ENCODE measurements at regions not wholly inside any gene's neighbourhood (a gene's known extent, or its start where the extent isn't known, plus 50 kb on each side); places are given as distances from the start of the nearest gene placed in this dataset.

DNA sequence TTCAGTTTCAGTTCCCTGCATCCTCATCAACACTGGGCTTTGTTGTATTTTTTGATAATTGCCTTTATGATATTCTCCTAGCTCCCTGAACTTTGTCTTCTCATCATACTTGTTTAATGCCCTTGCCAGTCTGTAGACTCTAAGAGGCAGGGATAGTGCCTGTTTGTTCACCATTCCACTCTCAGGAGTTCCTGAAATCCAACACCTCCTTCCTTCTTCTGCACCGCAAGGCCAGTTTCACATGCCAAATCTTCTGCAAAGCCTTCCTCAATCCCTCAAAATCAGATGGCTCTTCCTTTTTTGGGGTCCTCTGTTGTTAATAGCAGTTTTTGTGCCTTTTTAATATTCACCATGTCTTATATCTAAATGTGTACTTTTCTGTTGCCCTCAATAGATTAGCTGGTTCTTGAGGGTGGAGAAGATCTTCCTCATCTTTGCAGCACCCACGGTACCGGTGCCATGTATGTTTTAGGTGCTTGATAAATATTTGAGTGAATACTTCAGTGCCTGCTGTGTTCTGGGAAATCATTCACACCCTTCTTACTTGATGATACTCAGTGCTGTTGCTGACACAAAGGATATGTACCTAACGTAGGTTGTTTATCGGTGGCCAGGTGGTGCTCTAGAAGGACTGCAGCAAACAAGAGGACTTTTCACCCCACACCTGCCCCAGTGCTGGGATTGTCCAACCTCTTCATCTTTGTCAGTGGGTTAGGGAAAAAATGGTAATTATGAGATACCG is 85.3 kb upstream of the LIMCH1 start:
- DNase-seq (ENCODE audit: low read depth in 1 of 2, low spot score in 2 of 2), result no peak
- no peak overlapping the region for H3K27ac ChIP-seq
- no peak overlapping the region for H3K4me3 ChIP-seq
- H3K4me1 ChIP-seq (replicated peaks), result peaks cover 10% of the 10 kb centered on the region
- H3K27me3 ChIP-seq (replicated peaks), result no peaks in the 10 kb centered on the region
- H3K36me3 ChIP-seq, result no peaks in the 10 kb centered on the region
- H3K9me3 ChIP-seq (replicated peaks), result no peaks in the 10 kb centered on the region

DNA sequence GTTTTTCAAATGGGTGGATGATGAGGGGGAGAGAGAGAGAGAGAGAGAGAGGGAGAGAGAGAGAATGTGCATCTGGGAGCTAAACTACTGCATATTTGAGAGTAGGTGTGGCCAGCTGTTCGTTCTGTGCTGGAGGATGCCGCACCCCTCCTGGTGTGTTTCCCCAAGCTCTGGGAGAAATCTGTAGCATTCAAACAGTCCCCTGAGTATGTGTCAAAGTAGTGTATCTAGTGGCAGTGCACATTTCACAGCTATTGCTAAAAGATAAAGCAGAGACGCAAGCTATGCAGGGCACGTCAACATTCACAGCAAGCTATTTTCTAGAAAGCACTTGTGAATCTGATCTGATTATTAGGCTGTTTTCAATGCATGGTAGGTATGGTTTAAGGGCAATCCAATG is 83.5 kb upstream of the LIMCH1 start:
- H3K27ac ChIP-seq, result no peak overlapping the region
- no peak for DNase-seq (ENCODE audit: low read depth in 1 of 2, low spot score in 2 of 2)
- no peaks in the 10 kb centered on the region for H3K9me3 ChIP-seq (replicated peaks)
- peaks cover 10% of the 10 kb centered on the region for H3K4me1 ChIP-seq (replicated peaks)
- H3K36me3 ChIP-seq, result no peaks in the 10 kb centered on the region
- H3K27me3 ChIP-seq (replicated peaks), result no peaks in the 10 kb centered on the region
- H3K4me3 ChIP-seq, result no peak overlapping the region

DNA sequence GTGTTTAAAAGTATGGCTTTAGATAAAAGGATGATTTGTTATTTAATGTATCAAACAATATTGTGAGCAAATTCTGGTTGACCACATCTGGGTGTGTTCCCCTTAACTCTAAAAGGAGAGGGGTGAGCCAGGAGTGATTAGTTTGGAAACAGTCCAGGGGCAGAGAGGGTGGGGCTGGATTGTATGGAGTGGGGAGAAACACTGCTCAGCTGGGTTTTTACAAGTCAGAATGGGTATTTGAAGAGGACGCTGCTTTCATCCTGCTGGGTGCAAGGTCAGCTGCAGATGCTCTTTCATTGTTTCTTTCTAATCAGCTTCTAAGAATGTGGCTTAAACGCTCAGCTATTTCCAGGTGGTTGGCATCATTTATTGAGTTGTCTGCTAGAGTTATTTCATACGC is 82.8 kb upstream of the LIMCH1 start:
- Histone ChIP-seq H3K27ac (no peak overlapping the region), H3K4me1 (replicated peaks) (peaks cover 10% of the 10 kb centered on the region), H3K27me3 (replicated peaks) (no peaks in the 10 kb centered on the region), H3K4me3 (no peak overlapping the region), H3K36me3 (no peaks in the 10 kb centered on the region), H3K9me3 (replicated peaks) (no peaks in the 10 kb centered on the region)
- DNase-seq (ENCODE audit: low read depth in 1 of 2, low spot score in 2 of 2), result no peak

DNA sequence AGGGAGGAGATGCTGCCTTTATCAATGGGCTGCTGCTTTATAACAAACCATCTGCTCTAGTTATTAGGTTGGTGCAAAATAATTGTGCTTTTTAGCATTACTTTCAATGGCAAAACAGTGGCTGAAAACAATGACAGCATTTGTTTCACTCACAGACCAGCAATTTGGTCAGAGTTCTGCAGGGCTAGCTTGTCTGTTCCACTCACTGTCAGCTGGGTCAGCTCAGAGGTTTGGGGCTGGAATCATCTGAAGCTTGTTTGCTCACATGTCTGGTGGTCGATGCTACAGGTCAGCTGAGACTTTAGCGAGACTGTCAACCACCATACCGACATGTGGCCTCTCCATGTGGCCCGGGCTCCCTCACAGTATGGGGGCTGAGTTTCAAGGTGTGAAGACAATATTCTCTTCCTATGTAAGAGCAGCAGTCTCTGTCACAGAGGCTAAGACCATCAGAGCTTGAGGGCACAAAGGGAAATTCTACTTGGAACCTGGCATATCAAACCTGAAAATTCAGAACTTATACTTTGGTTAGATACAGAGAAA is 81.3 kb upstream of the LIMCH1 start:
- H3K27ac ChIP-seq, result no peak overlapping the region
- H3K27me3 ChIP-seq (replicated peaks), result no peaks in the 10 kb centered on the region
- H3K36me3 ChIP-seq, result no peaks in the 10 kb centered on the region
- H3K4me3 ChIP-seq, result no peak overlapping the region
- DNase-seq (ENCODE audit: low read depth in 1 of 2, low spot score in 2 of 2), result no peak
- peaks cover 10% of the 10 kb centered on the region for H3K4me1 ChIP-seq (replicated peaks)
- H3K9me3 ChIP-seq (replicated peaks), result no peaks in the 10 kb centered on the region

DNA sequence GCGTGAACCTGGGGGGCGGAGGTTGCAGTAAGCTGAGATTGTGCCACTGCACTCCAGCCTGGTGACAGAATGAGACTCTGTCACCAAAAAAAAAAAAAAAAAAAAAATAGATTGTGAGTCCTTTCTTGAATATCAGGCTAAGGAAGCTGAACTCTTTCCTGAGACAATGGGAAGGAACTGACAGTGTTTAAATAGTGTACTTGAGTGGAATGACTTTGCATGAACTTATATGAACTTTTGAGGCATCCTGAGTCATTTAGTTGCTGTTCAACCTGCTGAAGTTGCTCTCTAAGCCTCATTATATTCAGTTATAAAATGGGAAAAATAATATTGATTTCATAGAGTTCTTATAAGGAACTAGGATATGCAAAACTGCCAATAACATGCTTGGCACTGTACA is 79.3 kb upstream of the LIMCH1 start:
- Histone ChIP-seq H3K4me1 (replicated peaks) (peaks cover 10% of the 10 kb centered on the region), H3K9me3 (replicated peaks) (no peaks in the 10 kb centered on the region), H3K27me3 (replicated peaks) (no peaks in the 10 kb centered on the region), H3K27ac (no peak overlapping the region), H3K4me3 (no peak overlapping the region), H3K36me3 (no peaks in the 10 kb centered on the region)
- DNase-seq (ENCODE audit: low read depth in 1 of 2, low spot score in 2 of 2), result no peak

DNA sequence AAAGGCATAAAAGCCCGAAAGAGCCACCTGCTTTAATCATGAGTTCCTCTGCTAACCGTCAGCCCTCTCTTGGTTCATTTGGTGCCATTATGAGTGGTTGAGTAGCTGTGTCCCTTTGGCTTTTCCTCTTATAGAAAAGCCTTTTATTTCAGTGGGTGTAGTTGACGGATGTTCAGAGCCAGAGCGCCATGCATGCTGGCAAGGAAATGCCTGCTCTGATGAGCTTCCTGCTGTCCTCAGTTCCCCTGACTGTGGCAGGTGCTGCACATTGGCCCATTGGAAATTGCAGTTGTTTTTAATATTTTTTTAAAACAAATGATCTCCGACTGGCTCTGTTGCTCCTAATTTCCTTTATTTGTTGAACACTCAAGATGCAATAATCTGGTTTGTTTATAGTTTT is 77.3 kb upstream of the LIMCH1 start:
- Histone ChIP-seq H3K9me3 (replicated peaks) (no peaks in the 10 kb centered on the region), H3K27ac (no peak overlapping the region), H3K4me3 (no peak overlapping the region), H3K27me3 (replicated peaks) (no peaks in the 10 kb centered on the region), H3K36me3 (no peaks in the 10 kb centered on the region), H3K4me1 (replicated peaks) (peaks cover 3% of the 10 kb centered on the region)
- no peak for DNase-seq (ENCODE audit: low read depth in 1 of 2, low spot score in 2 of 2)

DNA sequence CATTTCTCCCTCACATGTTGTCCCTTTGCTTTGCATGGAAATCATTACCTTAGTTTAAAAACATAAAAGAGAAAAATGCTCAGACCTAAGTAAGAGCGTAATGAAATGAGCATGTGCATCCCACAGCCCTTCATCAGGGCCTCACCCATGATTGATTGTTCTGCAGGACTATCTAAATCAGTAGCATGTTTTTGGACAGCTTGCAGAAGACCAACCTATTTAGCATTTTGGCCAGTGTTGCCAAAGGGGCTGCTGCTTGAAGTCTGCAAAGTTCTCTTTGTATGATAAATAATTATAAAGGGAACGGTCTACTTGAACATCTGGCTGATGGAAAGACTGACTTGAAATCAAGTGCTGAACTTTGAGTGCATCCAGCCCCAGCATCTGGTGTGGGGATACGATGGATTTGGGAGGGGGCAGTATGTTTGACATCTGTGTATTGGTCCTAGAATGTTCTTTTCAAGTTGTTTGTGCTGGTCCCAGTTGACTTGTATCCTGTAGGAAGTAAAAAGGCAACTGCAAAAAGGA is 76.1 kb upstream of the LIMCH1 start:
- no peaks in the 10 kb centered on the region for H3K36me3 ChIP-seq

DNA sequence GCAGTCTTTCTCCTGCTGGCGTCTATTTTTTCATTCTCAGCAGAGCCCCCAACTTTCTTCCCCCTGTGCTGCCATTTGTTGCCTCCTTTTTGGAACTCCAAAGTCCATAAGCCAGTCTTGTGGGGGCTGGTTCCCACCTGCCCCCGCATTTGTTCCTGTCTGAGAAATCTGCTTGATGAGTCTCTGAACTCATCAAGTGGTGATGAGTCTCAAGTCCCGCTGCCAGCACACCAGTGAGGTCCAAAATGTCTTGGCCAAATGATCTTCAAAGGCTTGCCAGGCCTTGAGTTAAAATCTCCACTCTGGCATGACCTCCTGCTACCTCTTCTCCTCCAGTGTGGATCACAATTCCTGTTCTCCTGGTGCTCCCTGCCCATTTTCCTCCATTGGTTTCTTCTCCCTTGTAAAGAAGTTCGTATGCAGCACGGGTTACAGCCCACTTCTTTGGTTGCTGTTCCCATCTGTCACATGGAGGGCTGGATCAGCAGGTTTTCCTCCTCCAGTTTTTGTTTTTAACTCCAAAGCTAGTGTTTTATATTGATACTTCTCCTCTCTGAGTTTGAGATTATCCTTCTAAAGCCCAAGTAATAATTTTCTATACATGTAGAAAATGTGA is 72.7 kb upstream of the LIMCH1 start:
- Histone ChIP-seq H3K4me3 (no peak overlapping the region), H3K4me1 (replicated peaks) (no peaks in the 10 kb centered on the region), H3K27ac (no peak overlapping the region), H3K9me3 (replicated peaks) (no peaks in the 10 kb centered on the region), H3K27me3 (replicated peaks) (no peaks in the 10 kb centered on the region), H3K36me3 (no peaks in the 10 kb centered on the region)
- DNase-seq (ENCODE audit: low read depth in 1 of 2, low spot score in 2 of 2), result no peak

More for the DNA sequence above, 76.1 kb upstream of the LIMCH1 start:
- H3K4me3 ChIP-seq, result no peak overlapping the region
- no peak overlapping the region for H3K27ac ChIP-seq
- no peaks in the 10 kb centered on the region for H3K9me3 ChIP-seq (replicated peaks)
- no peaks in the 10 kb centered on the region for H3K4me1 ChIP-seq (replicated peaks)
- no peak for DNase-seq (ENCODE audit: low read depth in 1 of 2, low spot score in 2 of 2)
- no peaks in the 10 kb centered on the region for H3K27me3 ChIP-seq (replicated peaks)

DNA sequence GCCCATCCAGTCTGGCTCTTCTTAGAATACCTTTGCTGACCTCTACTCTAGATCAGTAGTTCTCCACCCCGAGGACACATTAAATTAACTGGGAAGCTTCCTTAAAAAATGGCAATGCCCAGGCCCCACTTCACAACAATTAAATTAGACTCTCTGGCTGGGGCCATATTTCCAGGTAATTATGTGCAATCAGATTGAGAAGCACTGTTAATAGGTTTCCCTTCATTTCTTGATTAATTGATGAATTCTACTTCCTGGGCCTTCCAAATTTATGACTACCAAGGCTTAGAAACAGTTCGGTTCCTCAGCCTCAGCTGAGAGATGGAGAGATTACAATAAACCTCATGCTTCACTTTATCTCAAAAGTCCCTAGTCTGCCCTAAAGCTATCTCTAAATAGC is 71.7 kb upstream of the LIMCH1 start:
- no peak overlapping the region for H3K27ac ChIP-seq
- no peaks in the 10 kb centered on the region for H3K27me3 ChIP-seq (replicated peaks)
- DNase-seq (ENCODE audit: low read depth in 1 of 2, low spot score in 2 of 2), result no peak
- H3K4me1 ChIP-seq (replicated peaks), result no peaks in the 10 kb centered on the region
- H3K4me3 ChIP-seq, result no peak overlapping the region
- no peaks in the 10 kb centered on the region for H3K36me3 ChIP-seq
- H3K9me3 ChIP-seq (replicated peaks), result no peaks in the 10 kb centered on the region

DNA sequence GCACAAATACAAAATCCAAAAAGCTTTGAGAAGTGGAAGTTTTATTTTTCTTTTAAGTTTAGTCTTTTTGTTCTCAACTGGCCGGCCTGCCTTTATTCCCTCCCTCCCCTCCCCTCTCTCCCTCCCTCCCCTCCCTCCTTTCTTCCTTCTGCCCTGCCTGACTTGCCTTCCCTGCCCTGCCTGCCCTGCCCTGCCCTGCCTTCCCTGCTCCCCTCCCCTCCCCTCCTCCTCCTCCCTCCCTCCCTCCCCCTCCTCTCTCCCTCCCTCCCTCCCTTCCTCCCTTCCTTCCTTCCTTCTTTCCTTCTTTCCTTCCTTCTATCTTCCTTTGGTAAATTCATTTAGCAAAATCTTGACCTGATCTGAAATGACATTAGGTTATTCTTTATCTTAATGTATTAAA is 69.8 kb upstream of the LIMCH1 start:
- H3K27me3 ChIP-seq (replicated peaks), result no peaks in the 10 kb centered on the region
- H3K4me3 ChIP-seq, result no peak overlapping the region
- no peaks in the 10 kb centered on the region for H3K9me3 ChIP-seq (replicated peaks)
- no peaks in the 10 kb centered on the region for H3K4me1 ChIP-seq (replicated peaks)
- H3K27ac ChIP-seq, result no peak overlapping the region
- DNase-seq (ENCODE audit: low read depth in 1 of 2, low spot score in 2 of 2), result no peak
- H3K36me3 ChIP-seq, result no peaks in the 10 kb centered on the region

DNA sequence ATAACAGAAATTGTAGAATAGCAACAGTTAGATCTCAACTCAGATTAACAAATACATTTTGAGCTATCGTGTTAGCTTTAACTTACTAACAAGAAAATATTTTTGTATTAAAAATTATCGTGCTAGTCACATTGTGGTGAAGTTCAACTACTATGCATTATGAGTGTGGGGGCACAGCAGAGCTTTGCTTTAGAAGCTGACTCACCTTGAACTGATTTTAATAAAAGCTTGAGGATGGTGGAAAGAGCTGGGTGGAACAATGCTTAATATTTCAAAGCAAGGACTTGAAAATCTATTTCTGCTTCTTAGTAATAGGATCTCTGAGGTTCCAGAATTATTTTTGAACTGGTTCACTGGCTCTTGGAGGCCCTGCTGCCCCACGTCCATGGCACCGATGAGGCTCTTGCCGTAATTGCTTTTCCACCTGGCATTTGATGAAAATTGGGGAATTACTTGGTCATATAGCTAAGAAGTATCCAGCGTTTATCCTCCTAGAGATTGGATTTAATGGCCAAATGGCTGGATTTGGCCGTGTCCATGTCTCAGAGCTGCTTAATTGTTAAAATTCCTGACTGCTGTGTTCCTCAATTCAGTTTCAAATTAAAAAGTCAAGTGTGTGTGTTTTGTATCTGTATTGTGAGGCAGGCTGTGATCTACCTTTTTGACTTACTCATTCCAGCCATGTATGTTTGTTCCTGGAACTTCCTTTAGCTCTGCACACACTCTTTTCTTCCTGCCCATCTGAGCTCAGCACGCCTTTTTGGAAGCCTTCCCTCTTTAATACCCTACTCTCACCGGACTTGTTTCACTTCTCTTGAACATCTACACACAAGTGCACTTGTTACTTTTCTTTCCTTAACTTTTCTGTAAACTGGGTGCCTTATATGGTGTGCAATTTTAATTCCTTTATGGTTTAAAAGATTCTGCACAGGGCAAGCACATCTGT is 66.6 kb upstream of the LIMCH1 start:
- Histone ChIP-seq H3K4me3 (no peak overlapping the region), H3K27me3 (replicated peaks) (no peaks in the 10 kb centered on the region), H3K36me3 (no peaks in the 10 kb centered on the region), H3K9me3 (replicated peaks) (no peaks in the 10 kb centered on the region), H3K4me1 (replicated peaks) (peaks cover 11% of the 10 kb centered on the region), H3K27ac (no peak overlapping the region)
- DNase-seq (ENCODE audit: low read depth in 1 of 2, low spot score in 2 of 2), result no peak

DNA sequence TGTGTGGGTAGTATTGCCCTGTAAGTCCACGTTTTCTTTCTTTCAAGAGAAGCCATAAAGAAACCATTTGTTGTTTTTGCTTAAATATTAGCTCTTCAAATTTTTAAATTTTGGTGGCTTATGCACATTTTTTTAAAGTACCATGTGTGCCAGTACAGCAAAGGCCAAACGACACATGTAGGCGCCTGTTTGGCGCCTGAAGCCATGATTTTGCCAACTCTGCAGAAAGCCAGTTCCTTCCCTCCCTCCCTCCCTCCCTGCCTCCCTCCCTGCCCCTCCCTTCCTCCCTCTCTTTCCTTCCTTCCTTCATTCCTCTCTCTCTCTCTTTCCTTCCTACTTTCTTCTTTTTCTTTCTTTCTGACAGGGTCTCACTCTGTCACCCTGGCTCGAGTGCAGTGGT is 65.9 kb upstream of the LIMCH1 start:
- Histone ChIP-seq H3K36me3 (no peaks in the 10 kb centered on the region), H3K27ac (no peak overlapping the region), H3K4me3 (no peak overlapping the region), H3K27me3 (replicated peaks) (no peaks in the 10 kb centered on the region), H3K4me1 (replicated peaks) (peaks cover 11% of the 10 kb centered on the region), H3K9me3 (replicated peaks) (no peaks in the 10 kb centered on the region)
- no peak for DNase-seq (ENCODE audit: low read depth in 1 of 2, low spot score in 2 of 2)

DNA sequence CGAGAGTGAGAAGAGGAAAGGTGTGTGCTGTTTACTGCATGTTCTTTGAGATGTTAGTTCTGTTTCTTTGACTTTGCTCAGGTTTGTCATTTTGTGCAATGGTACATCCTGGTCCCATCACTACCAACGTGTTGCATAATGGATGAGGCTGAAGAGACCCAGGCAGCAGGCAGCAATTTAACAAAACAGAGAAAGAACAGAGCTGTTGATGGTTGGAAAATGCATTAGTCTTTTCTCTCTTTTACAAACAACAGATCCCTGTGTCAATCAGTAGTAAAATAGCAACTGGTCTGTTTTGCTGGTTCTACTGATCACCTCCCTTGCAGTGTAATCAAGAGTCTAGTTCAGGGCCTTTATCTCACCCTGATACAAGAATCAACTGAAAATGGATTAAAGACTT is 64.8 kb upstream of the LIMCH1 start:
- Histone ChIP-seq H3K27me3 (replicated peaks) (no peaks in the 10 kb centered on the region), H3K4me1 (replicated peaks) (peaks cover 11% of the 10 kb centered on the region), H3K36me3 (no peaks in the 10 kb centered on the region), H3K27ac (no peak overlapping the region), H3K9me3 (replicated peaks) (no peaks in the 10 kb centered on the region), H3K4me3 (no peak overlapping the region)
- DNase-seq (ENCODE audit: low read depth in 1 of 2, low spot score in 2 of 2), result no peak

Data from SJSA1 (cell line).